ENCODE measurements at regions not wholly inside any gene's neighbourhood (a gene's known extent, or its start where the extent isn't known, plus 50 kb on each side); places are given as distances from the start of the nearest gene placed in this dataset.

GRCh38 chr1:30638086-30638485 is 85.3 kb downstream of the MATN1 start:
- no peak for DNase-seq (ENCODE audit: low read depth, low spot score)

- DNase-seq (ENCODE audit: low read depth, low spot score): no peak
These were observed 86.0 kb downstream of the MATN1 start for GRCh38 chr1:30637183-30637980.

- DNase-seq (ENCODE audit: low read depth, low spot score): no peak
These were observed 86.8 kb downstream of the MATN1 start for GRCh38 chr1:30636621-30637020.

- no peak for DNase-seq (ENCODE audit: low read depth, low spot score)
These were observed 87.9 kb downstream of the MATN1 start for GRCh38 chr1:30635391-30635975.

GRCh38 chr1:30634507-30634906 is 88.9 kb downstream of the MATN1 start:
- no peak for DNase-seq (ENCODE audit: low read depth, low spot score)

GRCh38 chr1:30633294-30633693 is 90.1 kb downstream of the MATN1 start:
- DNase-seq (ENCODE audit: low read depth, low spot score): no peak

GRCh38 chr1:30632481-30632880 is 90.9 kb downstream of the MATN1 start:
- no peak for DNase-seq (ENCODE audit: low read depth, low spot score)

- DNase-seq (ENCODE audit: low read depth, low spot score): no peak
These were observed 91.7 kb downstream of the MATN1 start for GRCh38 chr1:30631700-30632099.

- DNase-seq (ENCODE audit: low read depth, low spot score): no peak
These were observed 93.9 kb downstream of the MATN1 start for GRCh38 chr1:30629501-30629900.

- no peak for DNase-seq (ENCODE audit: low read depth, low spot score)
These were observed 95.4 kb downstream of the MATN1 start for GRCh38 chr1:30627994-30628393.

GRCh38 chr1:30627206-30627605 is 96.2 kb downstream of the MATN1 start:
- no peak for DNase-seq (ENCODE audit: low read depth, low spot score)

- no peak for DNase-seq (ENCODE audit: low read depth, low spot score)
These were observed 100.0 kb downstream of the MATN1 start for GRCh38 chr1:30623431-30623830.

GRCh38 chr1:30619619-30620018 is 103.8 kb downstream of the MATN1 start:
- DNase-seq (ENCODE audit: low read depth, low spot score): no peak

GRCh38 chr1:30618335-30618747 is 105.0 kb downstream of the MATN1 start:
- DNase-seq (ENCODE audit: low read depth, low spot score): no peak

GRCh38 chr1:30616759-30617158 is 106.6 kb downstream of the MATN1 start:
- DNase-seq (ENCODE audit: low read depth, low spot score): no peak

- DNase-seq (ENCODE audit: low read depth, low spot score): no peak
These were observed 107.4 kb downstream of the MATN1 start for GRCh38 chr1:30615816-30616590.

GRCh38 chr1:30615076-30615795 is 108.1 kb downstream of the MATN1 start:
- DNase-seq (ENCODE audit: low read depth, low spot score): no peak

GRCh38 chr1:30613188-30613587 is 110.2 kb downstream of the MATN1 start:
- no peak for DNase-seq (ENCODE audit: low read depth, low spot score)

- no peak for DNase-seq (ENCODE audit: low read depth, low spot score)
These were observed 110.8 kb downstream of the MATN1 start for GRCh38 chr1:30612536-30613065.

- no peak for DNase-seq (ENCODE audit: low read depth, low spot score)
These were observed 111.6 kb downstream of the MATN1 start for GRCh38 chr1:30611741-30612309.

- no peak for DNase-seq (ENCODE audit: low read depth, low spot score)
These were observed 112.5 kb downstream of the MATN1 start for GRCh38 chr1:30610917-30611316.

Measured in iPS DF 19.7 (cell line).